HEK293 (cell line): ENCODE measurements at regions not wholly inside any gene's neighbourhood (a gene's known extent, or its start where the extent isn't known, plus 50 kb on each side); places are given as distances from the start of the nearest gene placed in this dataset.

Experiments
- CTCF ChIP-seq: fragments of 450-650 bp; formaldehyde crosslinking; IDR thresholded peaks from 2 replicates; pipeline ENCODE4 v1.5.1; 2016; ENCODE audit warnings: missing biosample characterization, missing genetic modification characterization
- HOXC10 ChIP-seq: sonication (generic); formaldehyde crosslinking; IDR thresholded peaks from 2 replicates; pipeline ENCODE4 v1.8.1; 2023; ENCODE audit warnings: mild to moderate bottlenecking, missing genetic modification reagents
- MZF1 ChIP-seq: fragments of 450-650 bp; formaldehyde crosslinking; IDR thresholded peaks from 2 replicates; pipeline ENCODE4 v1.5.1; 2017; ENCODE audit warnings: missing biosample characterization, missing genetic modification characterization, borderline replicate concordance
- OVOL3 ChIP-seq: fragments of 450-650 bp; formaldehyde crosslinking; IDR thresholded peaks from 2 replicates; pipeline ENCODE4 v1.5.1; 2016; ENCODE audit warnings: missing biosample characterization, missing genetic modification characterization
- PRDM4 ChIP-seq: fragments of 450-650 bp; formaldehyde crosslinking; IDR thresholded peaks from 2 replicates; pipeline ENCODE4 v1.5.1; 2017; ENCODE audit warnings: missing biosample characterization, missing genetic modification characterization
- PRDM6 ChIP-seq: fragments of 450-650 bp; formaldehyde crosslinking; IDR thresholded peaks from 2 replicates; pipeline ENCODE4 v1.5.1; 2017; ENCODE audit warnings: missing biosample characterization, missing genetic modification characterization
- SP2 ChIP-seq: fragments of 450-650 bp; formaldehyde crosslinking; IDR thresholded peaks from 2 replicates; pipeline ENCODE4 v1.5.1; 2016; ENCODE audit warnings: missing biosample characterization, missing genetic modification characterization
- SP7 ChIP-seq: fragments of 450-650 bp; formaldehyde crosslinking; IDR thresholded peaks from 2 replicates; pipeline ENCODE4 v1.5.1; 2016; ENCODE audit warnings: missing biosample characterization, missing genetic modification characterization
- ZBTB17 ChIP-seq: fragments of 450-650 bp; formaldehyde crosslinking; IDR thresholded peaks from 2 replicates; pipeline ENCODE4 v1.5.1; 2016; ENCODE audit warnings: missing biosample characterization, missing genetic modification characterization
- ZFP37 ChIP-seq: fragments of 450-650 bp; formaldehyde crosslinking; IDR thresholded peaks from 2 replicates; pipeline ENCODE4 v1.5.1; 2016; ENCODE audit warnings: missing biosample characterization, missing genetic modification characterization
- ZFP41 ChIP-seq: fragments of 450-650 bp; formaldehyde crosslinking; IDR thresholded peaks from 2 replicates; pipeline ENCODE4 v1.5.1; 2016; ENCODE audit warnings: missing biosample characterization, missing genetic modification characterization, borderline replicate concordance
- ZNF202 ChIP-seq: fragments of 450-650 bp; formaldehyde crosslinking; IDR thresholded peaks from 2 replicates; pipeline ENCODE4 v1.5.1; 2016; ENCODE audit warnings: missing biosample characterization, missing genetic modification characterization, borderline replicate concordance
- ZNF211 ChIP-seq: fragments of 450-650 bp; formaldehyde crosslinking; IDR thresholded peaks from 2 replicates; pipeline ENCODE4 v1.5.1; 2016; ENCODE audit warnings: low read depth, missing biosample characterization, missing genetic modification characterization
- ZNF24 ChIP-seq: fragments of 450-650 bp; formaldehyde crosslinking; IDR thresholded peaks from 2 replicates; pipeline ENCODE4 v1.5.1; 2016; ENCODE audit warnings: missing biosample characterization, missing genetic modification characterization
- ZNF274 ChIP-seq, 2 experiments: fragments of 200-500 bp in 1 of 2; fragments of 450-650 bp in 1 of 2; sonication (Bioruptor generic) in 1 of 2; formaldehyde crosslinking in 1 of 2; IDR thresholded peaks; 2 replicates each; pipeline versions ENCODE4 v1.5.1 to v1.6.1; 2014 to 2016; ENCODE audit warnings: borderline replicate concordance in 1 of 2, inconsistent platforms in 1 of 2, low read length in 1 of 2, missing biosample characterization in 1 of 2, missing genetic modification characterization in 1 of 2
- ZNF292 ChIP-seq: fragments of 450-650 bp; formaldehyde crosslinking; IDR thresholded peaks from 2 replicates; pipeline ENCODE4 v1.5.1; 2016; ENCODE audit warnings: low read depth, missing biosample characterization, missing genetic modification characterization, borderline replicate concordance
- ZNF311 ChIP-seq: fragments of 450-650 bp; formaldehyde crosslinking; IDR thresholded peaks from 2 replicates; pipeline ENCODE4 v1.5.1; 2017; ENCODE audit warnings: missing biosample characterization, missing genetic modification characterization, borderline replicate concordance
- ZNF391 ChIP-seq: fragments of 450-650 bp; formaldehyde crosslinking; IDR thresholded peaks from 2 replicates; pipeline ENCODE4 v1.5.1; 2016; ENCODE audit warnings: low read depth, missing biosample characterization, missing genetic modification characterization, borderline replicate concordance
- ZNF404 ChIP-seq: fragments of 450-650 bp; formaldehyde crosslinking; IDR thresholded peaks from 2 replicates; pipeline ENCODE4 v1.5.1; 2017; ENCODE audit warnings: missing biosample characterization, missing genetic modification characterization
- ZNF660 ChIP-seq: fragments of 450-650 bp; IDR thresholded peaks from 2 replicates; pipeline ENCODE4 v1.5.1; 2018; ENCODE audit warnings: missing biosample characterization, mild to moderate bottlenecking, missing genetic modification characterization
- ZNF670 ChIP-seq: fragments of 450-650 bp; formaldehyde crosslinking; IDR thresholded peaks from 2 replicates; pipeline ENCODE4 v1.5.1; 2016; ENCODE audit warnings: missing biosample characterization, missing genetic modification characterization, low read depth
- ZNF707 ChIP-seq: fragments of 450-650 bp; formaldehyde crosslinking; IDR thresholded peaks from 2 replicates; pipeline ENCODE4 v1.5.1; 2016; ENCODE audit warnings: missing biosample characterization, missing genetic modification characterization
- ZXDB ChIP-seq: fragments of 450-650 bp; formaldehyde crosslinking; IDR thresholded peaks from 2 replicates; pipeline ENCODE4 v1.5.1; 2016; ENCODE audit warnings: missing biosample characterization, missing genetic modification characterization
- TF ChIP-seq, protein P1 (sequence below): sonication (generic); formaldehyde crosslinking; IDR thresholded peaks from 2 replicates; pipeline ENCODE4 v1.8.1; 2022; ENCODE audit warnings: mild to moderate bottlenecking, moderate library complexity, missing genetic modification reagents
- TF ChIP-seq, protein P2 (sequence below): fragments of 450-650 bp; formaldehyde crosslinking; IDR thresholded peaks from 2 replicates; pipeline ENCODE4 v1.5.1; 2016; ENCODE audit warnings: missing biosample characterization, missing genetic modification characterization
- TF ChIP-seq, protein P3 (sequence below): fragments of 450-650 bp; formaldehyde crosslinking; IDR thresholded peaks from 2 replicates; pipeline ENCODE4 v1.5.1; 2016; ENCODE audit warnings: missing biosample characterization, missing genetic modification characterization

DNA sequence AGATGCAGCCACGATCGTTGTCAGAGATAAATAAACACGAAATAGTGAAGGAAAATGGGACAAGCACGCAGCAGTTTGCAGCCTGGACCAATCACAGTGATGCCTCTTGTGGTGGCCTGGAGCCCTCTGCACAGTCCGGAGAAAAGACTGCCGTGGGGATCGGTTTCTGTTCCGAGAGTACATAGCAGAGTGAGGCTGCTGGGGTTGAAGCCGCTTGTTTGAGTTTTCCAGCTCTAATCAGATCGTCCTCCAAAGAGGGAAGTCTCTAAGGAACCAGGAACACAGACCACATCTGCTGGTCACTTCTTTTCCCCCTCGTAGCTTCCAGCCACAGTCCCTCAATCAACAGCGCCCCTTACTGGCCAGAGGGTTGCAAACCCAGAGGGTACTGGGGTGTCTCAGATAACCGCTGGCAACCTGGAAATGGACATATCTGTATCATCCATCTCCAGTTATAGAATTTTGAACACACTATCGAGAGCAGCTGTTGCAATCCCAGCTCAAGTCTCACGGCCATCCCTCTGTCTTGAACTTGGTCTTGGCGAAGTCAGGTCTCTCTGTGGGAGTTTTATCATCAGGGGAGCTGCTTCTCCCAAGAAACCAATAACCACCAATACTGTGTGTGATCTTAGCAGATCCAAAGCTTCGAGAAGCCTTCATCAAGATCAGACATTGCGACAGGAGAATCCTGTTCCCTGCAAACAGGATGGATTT lies 57.4 kb downstream of the OLIG1 start (continued):
- TF ChIP-seq OVOL3 (tag by site-specific recombination) (no peak), ZFP37 (tag by site-specific recombination) (no peak), ZNF202 (tag by site-specific recombination) (no peak), PRDM4 (tag by site-specific recombination) (no peak), SP2 (tag by site-specific recombination) (no peak), ZNF660 (tag by site-specific recombination) (no peak), ZNF24 (tag by site-specific recombination) (no peak), ZNF404 (tag by site-specific recombination) (no peak), ZNF274 (IDR thresholded peaks at IDR 0.05; ENCODE audit: low read length) (no peak), ZNF274 (tag by site-specific recombination; IDR thresholded peaks at IDR 0.05; ENCODE audit: borderline replicate concordance) (no peak), ZNF391 (tag by site-specific recombination) (no peak), ZNF707 (tag by site-specific recombination) (no peak), ZFP41 (tag by site-specific recombination) (no peak), ZXDB (tag by site-specific recombination) (0 out of 2 replicates have a peak, but pooled peaks have one; percentile 38), ZNF670 (tag by site-specific recombination) (no peak), ZBTB17 (tag by site-specific recombination) (peak; percentile 86), CTCF (peak; percentile 84), SP7 (peak; percentile 31; the same call in 1 of the 2 replicates), ZNF211 (tag by site-specific recombination) (no peak), MZF1 (tag by site-specific recombination) (peak; percentile 66; the same call in 1 of the 2 replicates), PRDM6 (tag by site-specific recombination) (no peak), ZNF292 (tag by site-specific recombination) (no peak), HOXC10 (CRISPR knock-in tag) (no peak), ZNF311 (tag by site-specific recombination) (no peak)
- TF ChIP-seq, protein P1, sequence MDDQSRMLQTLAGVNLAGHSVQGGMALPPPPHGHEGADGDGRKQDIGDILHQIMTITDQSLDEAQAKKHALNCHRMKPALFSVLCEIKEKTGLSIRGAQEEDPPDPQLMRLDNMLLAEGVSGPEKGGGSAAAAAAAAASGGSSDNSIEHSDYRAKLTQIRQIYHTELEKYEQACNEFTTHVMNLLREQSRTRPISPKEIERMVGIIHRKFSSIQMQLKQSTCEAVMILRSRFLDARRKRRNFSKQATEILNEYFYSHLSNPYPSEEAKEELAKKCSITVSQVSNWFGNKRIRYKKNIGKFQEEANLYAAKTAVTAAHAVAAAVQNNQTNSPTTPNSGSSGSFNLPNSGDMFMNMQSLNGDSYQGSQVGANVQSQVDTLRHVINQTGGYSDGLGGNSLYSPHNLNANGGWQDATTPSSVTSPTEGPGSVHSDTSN = no peak
- TF ChIP-seq, protein P2, sequence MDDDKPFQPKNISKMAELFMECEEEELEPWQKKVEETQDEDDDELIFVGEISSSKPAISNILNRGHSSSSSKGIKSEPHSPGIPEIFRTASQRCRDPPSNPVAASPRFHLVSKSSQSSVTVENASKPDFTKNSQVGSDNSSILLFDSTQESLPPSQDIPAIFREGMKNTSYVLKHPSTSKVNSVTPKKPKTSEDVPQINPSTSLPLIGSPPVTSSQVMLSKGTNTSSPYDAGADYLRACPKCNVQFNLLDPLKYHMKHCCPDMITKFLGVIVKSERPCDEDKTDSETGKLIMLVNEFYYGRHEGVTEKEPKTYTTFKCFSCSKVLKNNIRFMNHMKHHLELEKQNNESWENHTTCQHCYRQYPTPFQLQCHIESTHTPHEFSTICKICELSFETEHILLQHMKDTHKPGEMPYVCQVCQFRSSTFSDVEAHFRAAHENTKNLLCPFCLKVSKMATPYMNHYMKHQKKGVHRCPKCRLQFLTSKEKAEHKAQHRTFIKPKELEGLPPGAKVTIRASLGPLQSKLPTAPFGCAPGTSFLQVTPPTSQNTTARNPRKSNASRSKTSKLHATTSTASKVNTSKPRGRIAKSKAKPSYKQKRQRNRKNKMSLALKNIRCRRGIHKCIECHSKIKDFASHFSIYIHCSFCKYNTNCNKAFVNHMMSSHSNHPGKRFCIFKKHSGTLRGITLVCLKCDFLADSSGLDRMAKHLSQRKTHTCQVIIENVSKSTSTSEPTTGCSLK (tag by site-specific recombination) = no peak
- TF ChIP-seq, protein P3, sequence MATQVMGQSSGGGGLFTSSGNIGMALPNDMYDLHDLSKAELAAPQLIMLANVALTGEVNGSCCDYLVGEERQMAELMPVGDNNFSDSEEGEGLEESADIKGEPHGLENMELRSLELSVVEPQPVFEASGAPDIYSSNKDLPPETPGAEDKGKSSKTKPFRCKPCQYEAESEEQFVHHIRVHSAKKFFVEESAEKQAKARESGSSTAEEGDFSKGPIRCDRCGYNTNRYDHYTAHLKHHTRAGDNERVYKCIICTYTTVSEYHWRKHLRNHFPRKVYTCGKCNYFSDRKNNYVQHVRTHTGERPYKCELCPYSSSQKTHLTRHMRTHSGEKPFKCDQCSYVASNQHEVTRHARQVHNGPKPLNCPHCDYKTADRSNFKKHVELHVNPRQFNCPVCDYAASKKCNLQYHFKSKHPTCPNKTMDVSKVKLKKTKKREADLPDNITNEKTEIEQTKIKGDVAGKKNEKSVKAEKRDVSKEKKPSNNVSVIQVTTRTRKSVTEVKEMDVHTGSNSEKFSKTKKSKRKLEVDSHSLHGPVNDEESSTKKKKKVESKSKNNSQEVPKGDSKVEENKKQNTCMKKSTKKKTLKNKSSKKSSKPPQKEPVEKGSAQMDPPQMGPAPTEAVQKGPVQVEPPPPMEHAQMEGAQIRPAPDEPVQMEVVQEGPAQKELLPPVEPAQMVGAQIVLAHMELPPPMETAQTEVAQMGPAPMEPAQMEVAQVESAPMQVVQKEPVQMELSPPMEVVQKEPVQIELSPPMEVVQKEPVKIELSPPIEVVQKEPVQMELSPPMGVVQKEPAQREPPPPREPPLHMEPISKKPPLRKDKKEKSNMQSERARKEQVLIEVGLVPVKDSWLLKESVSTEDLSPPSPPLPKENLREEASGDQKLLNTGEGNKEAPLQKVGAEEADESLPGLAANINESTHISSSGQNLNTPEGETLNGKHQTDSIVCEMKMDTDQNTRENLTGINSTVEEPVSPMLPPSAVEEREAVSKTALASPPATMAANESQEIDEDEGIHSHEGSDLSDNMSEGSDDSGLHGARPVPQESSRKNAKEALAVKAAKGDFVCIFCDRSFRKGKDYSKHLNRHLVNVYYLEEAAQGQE = no peak
